ENCODE measurements at regions not wholly inside any gene's neighbourhood (a gene's known extent, or its start where the extent isn't known, plus 50 kb on each side); places are given as distances from the start of the nearest gene placed in this dataset.
"Not testable (repeated sequence)": the region's sequence is repeated elsewhere in the genome, so short reads cannot be mapped to it uniquely, and the experiment has no call there.

DNA sequence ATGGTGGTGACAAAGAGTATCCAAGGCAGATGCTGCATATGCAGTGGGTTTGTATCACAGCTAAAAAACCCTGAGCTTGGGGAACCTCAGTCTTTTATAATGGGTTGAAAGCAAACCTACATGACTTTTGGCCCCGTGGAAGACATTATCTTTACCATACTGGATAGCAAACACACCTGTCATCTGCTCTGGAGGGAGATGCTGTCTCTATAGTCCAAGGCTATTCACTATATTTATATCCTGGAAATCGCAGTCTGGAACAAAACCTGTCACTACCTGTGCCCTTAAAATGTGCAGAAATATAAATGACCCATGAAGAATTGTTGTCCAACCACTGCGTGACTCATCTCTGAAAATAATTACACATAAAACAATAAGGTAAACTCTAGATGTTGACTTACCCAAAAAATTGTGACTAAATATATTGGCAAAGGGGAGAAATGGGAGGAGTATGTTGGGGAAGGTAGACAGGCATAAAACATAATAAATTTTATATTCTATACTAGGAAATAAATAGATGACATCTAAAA is 121.0 kb upstream of the CXADR start:
- TF ChIP-seq, protein P1, sequence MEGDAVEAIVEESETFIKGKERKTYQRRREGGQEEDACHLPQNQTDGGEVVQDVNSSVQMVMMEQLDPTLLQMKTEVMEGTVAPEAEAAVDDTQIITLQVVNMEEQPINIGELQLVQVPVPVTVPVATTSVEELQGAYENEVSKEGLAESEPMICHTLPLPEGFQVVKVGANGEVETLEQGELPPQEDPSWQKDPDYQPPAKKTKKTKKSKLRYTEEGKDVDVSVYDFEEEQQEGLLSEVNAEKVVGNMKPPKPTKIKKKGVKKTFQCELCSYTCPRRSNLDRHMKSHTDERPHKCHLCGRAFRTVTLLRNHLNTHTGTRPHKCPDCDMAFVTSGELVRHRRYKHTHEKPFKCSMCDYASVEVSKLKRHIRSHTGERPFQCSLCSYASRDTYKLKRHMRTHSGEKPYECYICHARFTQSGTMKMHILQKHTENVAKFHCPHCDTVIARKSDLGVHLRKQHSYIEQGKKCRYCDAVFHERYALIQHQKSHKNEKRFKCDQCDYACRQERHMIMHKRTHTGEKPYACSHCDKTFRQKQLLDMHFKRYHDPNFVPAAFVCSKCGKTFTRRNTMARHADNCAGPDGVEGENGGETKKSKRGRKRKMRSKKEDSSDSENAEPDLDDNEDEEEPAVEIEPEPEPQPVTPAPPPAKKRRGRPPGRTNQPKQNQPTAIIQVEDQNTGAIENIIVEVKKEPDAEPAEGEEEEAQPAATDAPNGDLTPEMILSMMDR (IDR thresholded peaks at IDR 0.05; ENCODE audit: partially characterized antibody, unreplicated experiment) = no peak
- Mint-ChIP-seq H3K27ac (ENCODE audit: unreplicated experiment) (no peak overlapping the region), H3K4me3 (ENCODE audit: unreplicated experiment) (no peak overlapping the region), H3K36me3 (ENCODE audit: unreplicated experiment) (no peaks in the 10 kb centered on the region), H3K27me3 (ENCODE audit: unreplicated experiment) (no peaks in the 10 kb centered on the region), H3K4me1 (ENCODE audit: low read depth, unreplicated experiment) (peaks cover 3% of the 10 kb centered on the region), H3K9me3 (ENCODE audit: unreplicated experiment) (no peaks in the 10 kb centered on the region)
- no peak for DNase-seq

DNA sequence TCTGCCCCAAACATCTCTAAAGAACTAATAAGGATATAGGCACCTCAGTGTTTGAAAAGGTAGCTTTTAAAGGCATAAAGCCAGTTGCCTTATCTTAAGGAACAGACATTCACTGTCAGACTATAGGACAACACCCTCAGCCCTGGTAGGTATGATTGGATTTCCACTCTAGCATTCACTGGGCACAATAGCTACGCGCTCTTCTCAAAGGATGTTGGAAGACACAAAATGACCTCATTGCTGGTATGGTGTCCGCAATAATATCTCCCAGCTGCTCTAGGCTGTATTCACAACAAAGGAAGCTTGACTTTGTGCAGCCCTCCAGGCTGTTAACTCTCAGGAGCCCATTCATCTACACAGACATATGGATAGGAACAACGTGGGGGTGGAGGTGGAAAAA is 119.4 kb upstream of the CXADR start:
- no peaks in the 10 kb centered on the region for H3K27me3 Mint-ChIP-seq (ENCODE audit: unreplicated experiment)
- H3K4me1 Mint-ChIP-seq (ENCODE audit: low read depth, unreplicated experiment) = peaks cover 3% of the 10 kb centered on the region
- H3K36me3 Mint-ChIP-seq (ENCODE audit: unreplicated experiment) = no peaks in the 10 kb centered on the region
- no peak overlapping the region for H3K27ac Mint-ChIP-seq (ENCODE audit: unreplicated experiment)
- no peak overlapping the region for H3K4me3 Mint-ChIP-seq (ENCODE audit: unreplicated experiment)
- DNase-seq = no peak
- TF ChIP-seq, protein P1 (IDR thresholded peaks at IDR 0.05; ENCODE audit: partially characterized antibody, unreplicated experiment) = no peak
- no peaks in the 10 kb centered on the region for H3K9me3 Mint-ChIP-seq (ENCODE audit: unreplicated experiment)

DNA sequence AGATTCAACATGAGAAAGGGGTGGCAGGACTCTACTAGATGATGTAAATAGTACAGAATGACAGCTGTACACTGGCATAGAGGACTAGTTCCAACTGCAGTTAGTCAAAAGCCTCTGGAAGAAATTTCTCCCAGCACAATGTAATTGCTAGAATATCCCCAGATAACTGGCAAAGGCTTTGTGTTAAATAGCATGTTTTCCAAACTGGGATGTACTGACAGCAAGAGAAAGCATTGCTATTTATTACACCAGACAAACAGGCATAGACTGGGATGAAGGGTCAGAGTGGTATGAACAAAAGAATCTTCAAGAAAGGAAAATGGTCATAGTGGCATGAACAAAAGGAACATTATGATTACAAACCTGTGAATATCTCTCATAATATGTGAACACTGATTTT is 115.9 kb upstream of the CXADR start:
- Mint-ChIP-seq H3K27ac (ENCODE audit: unreplicated experiment) (no peak overlapping the region), H3K4me3 (ENCODE audit: unreplicated experiment) (no peak overlapping the region), H3K27me3 (ENCODE audit: unreplicated experiment) (no peaks in the 10 kb centered on the region), H3K4me1 (ENCODE audit: low read depth, unreplicated experiment) (peaks cover 3% of the 10 kb centered on the region), H3K36me3 (ENCODE audit: unreplicated experiment) (no peaks in the 10 kb centered on the region), H3K9me3 (ENCODE audit: unreplicated experiment) (no peaks in the 10 kb centered on the region)
- no peak for DNase-seq
- TF ChIP-seq, protein P1 (IDR thresholded peaks at IDR 0.05; ENCODE audit: partially characterized antibody, unreplicated experiment) = no peak

DNA sequence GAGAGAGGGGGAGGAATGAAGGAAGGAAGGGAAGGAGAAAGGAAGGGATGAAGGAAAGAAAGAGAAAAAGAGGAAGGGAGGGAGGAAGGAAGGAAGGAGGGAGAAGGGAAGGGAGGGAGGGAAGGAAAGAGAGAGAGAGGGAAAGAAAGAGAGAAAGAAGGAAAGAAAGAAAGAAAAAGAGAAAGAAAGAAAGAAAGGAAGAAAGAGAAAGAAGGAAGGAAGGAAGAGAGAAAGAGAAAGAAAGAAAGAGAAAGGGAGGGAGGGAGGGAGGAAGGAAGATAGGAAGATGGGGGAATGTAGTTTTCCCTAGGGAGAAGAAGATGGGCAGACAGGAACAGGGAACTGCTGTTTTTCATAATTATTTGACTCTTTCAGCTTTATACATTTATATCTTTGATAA is 115.1 kb upstream of the CXADR start:
- Mint-ChIP-seq H3K27ac (ENCODE audit: unreplicated experiment) (no peak overlapping the region), H3K36me3 (ENCODE audit: unreplicated experiment) (no peaks in the 10 kb centered on the region), H3K27me3 (ENCODE audit: unreplicated experiment) (no peaks in the 10 kb centered on the region), H3K9me3 (ENCODE audit: unreplicated experiment) (no peaks in the 10 kb centered on the region), H3K4me1 (ENCODE audit: low read depth, unreplicated experiment) (peaks cover 5% of the 10 kb centered on the region), H3K4me3 (ENCODE audit: unreplicated experiment) (no peak overlapping the region)
- TF ChIP-seq, protein P1 (IDR thresholded peaks at IDR 0.05; ENCODE audit: partially characterized antibody, unreplicated experiment) = no peak
- DNase-seq = no peak

DNA sequence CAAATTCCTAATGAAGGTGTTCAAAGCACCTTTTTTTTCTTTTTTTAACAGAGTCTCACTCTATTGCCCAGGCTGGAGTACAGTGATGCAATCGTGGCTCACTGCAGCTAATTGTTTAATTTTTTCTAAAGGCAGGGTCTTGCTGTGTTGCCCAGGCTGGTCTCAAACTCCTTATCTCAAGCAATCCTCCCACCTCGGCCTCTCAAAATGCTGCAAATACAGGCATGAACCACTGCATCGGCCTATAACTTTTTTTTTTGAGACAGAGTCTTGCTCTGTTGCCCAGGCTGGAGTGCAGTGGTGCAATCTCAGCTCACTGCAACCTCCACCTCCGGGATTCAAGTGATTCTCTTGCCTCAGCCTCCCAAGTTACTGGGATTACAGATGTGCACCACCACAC is 113.9 kb upstream of the CXADR start:
- H3K27ac Mint-ChIP-seq (ENCODE audit: unreplicated experiment); H3K4me1 Mint-ChIP-seq (ENCODE audit: low read depth, unreplicated experiment); H3K4me3 Mint-ChIP-seq (ENCODE audit: unreplicated experiment); H3K27me3 Mint-ChIP-seq (ENCODE audit: unreplicated experiment); H3K9me3 Mint-ChIP-seq (ENCODE audit: unreplicated experiment); DNase-seq; H3K36me3 Mint-ChIP-seq (ENCODE audit: unreplicated experiment): not testable (repeated sequence)

Measured in glutamatergic neuron (in vitro differentiated cells).